Hepatocyte (in vitro differentiated cells): ENCODE measurements at regions not wholly inside any gene's neighbourhood (a gene's known extent, or its start where the extent isn't known, plus 50 kb on each side); places are given as distances from the start of the nearest gene placed in this dataset.

Experiments
- DNase-seq: peaks from one replicate; pipeline ENCODE4 v3.0.0-alpha.2; 2016; ENCODE audit warnings: low spot score
- H2AFZ ChIP-seq: fragments of 200-600 bp; sonication (generic); 2 replicates; pipeline ENCODE4 v1.6.0; 2016; ENCODE audit warnings: antibody characterized with exemption, mild to moderate bottlenecking
- H3K27ac ChIP-seq: fragments of 200-600 bp; sonication (generic); 2 replicates; pipeline ENCODE4 v1.5.1; 2016; ENCODE audit warnings: mild to moderate bottlenecking
- H3K27me3 ChIP-seq: fragments of 200-600 bp; sonication (generic); 2 replicates; pipeline ENCODE4 v1.6.1; 2016
- H3K36me3 ChIP-seq: fragments of 200-600 bp; sonication (generic); replicated peaks from 2 replicates; pipeline ENCODE4 v1.5.1; 2016; ENCODE audit warnings: low read depth; ENCODE audit not compliant: insufficient read depth
- H3K4me1 ChIP-seq: fragments of 200-600 bp; sonication (generic); 2 replicates; pipeline ENCODE4 v1.5.1; 2016; ENCODE audit warnings: mild to moderate bottlenecking, moderate library complexity; ENCODE audit not compliant: insufficient read depth
- H3K4me2 ChIP-seq: fragments of 200-600 bp; sonication (generic); 2 replicates; pipeline ENCODE4 v1.6.0; 2016
- H3K4me3 ChIP-seq: fragments of 200-600 bp; sonication (generic); 2 replicates; pipeline ENCODE4 v1.5.1; 2016; ENCODE audit warnings: mild to moderate bottlenecking
- H3K79me2 ChIP-seq: fragments of 200-600 bp; sonication (generic); 2 replicates; pipeline ENCODE4 v1.6.0; 2017; ENCODE audit warnings: mild to moderate bottlenecking
- H3K9me2 ChIP-seq: fragments of 200-600 bp; sonication (generic); replicated peaks from 2 replicates; pipeline ENCODE4 v1.6.0; 2017; ENCODE audit warnings: mild to moderate bottlenecking; ENCODE audit not compliant: insufficient read depth
- H3K9me3 ChIP-seq: fragments of 200-600 bp; sonication (generic); 2 replicates; pipeline ENCODE4 v1.5.1; 2016; ENCODE audit warnings: low read depth, mild to moderate bottlenecking
- H4K20me1 ChIP-seq: fragments of 200-600 bp; sonication (generic); 2 replicates; pipeline ENCODE4 v1.6.0; 2016; ENCODE audit warnings: mild to moderate bottlenecking; ENCODE audit not compliant: insufficient read depth, poor library complexity, severe bottlenecking
- EZH2 ChIP-seq: fragments of 200-600 bp; sonication (generic); IDR thresholded peaks from 2 replicates; pipeline ENCODE4 v1.6.1; 2016; ENCODE audit warnings: antibody characterized with exemption, mild to moderate bottlenecking, borderline replicate concordance
- EZH2phosphoT487 ChIP-seq: fragments of 200-600 bp; sonication (generic); IDR thresholded peaks from one replicate; pipeline ENCODE4 v1.6.1; 2018; ENCODE audit warnings: antibody characterized with exemption, mild to moderate bottlenecking, low read depth, moderate library complexity; ENCODE audit not compliant: unreplicated experiment, severe bottlenecking
- WGBS: methylation state at CpG from one replicate; pipeline ENCODE4 v1.1.6; 2016; ENCODE audit warnings: low lambda C conversion rate; ENCODE audit errors: missing lambda C conversion rate; 5-methylcytosine and 5-hydroxymethylcytosine counted together
- TF ChIP-seq, protein P1 (sequence below): fragments of 200-600 bp; sonication (generic); IDR thresholded peaks from 2 replicates; pipeline ENCODE4 v1.5.1; 2016; ENCODE audit warnings: antibody characterized with exemption, mild to moderate bottlenecking; ENCODE audit not compliant: poor library complexity

DNA sequence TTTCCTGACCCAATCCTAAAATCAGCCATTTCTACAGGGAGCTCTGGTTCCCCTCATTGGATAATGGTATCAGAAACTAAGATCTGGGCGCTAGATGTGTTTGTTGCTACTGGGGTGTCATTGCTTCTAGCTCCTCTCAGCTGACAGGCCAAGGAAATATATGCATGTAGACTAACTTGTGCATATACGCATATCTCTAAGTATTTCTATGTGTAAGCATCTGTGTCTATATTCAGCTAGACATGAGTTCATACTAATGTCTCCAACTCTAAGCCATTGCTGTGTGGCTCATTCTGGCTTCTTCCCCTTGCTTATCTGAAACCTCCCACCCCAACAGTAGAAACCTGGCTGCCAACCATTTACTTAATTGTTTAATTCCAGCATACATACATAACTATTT, 130.3 kb upstream of the MAGI3 start:
- no peak for DNase-seq
- Histone ChIP-seq H3K9me3 (no peaks in the 10 kb centered on the region), H4K20me1 (no peaks in the 10 kb centered on the region), H3K4me3 (no peak overlapping the region), H2AFZ (no peak overlapping the region), H3K4me2 (no peak overlapping the region), H3K27ac (no peak overlapping the region), H3K9me2 (no peaks in the 10 kb centered on the region), H3K4me1 (peaks cover 18% of the 10 kb centered on the region), H3K79me2 (no peaks in the 10 kb centered on the region), H3K27me3 (no peaks in the 10 kb centered on the region), H3K36me3 (no peaks in the 10 kb centered on the region)
- TF ChIP-seq EZH2phosphoT487, result no peak
- TF ChIP-seq, protein P1, sequence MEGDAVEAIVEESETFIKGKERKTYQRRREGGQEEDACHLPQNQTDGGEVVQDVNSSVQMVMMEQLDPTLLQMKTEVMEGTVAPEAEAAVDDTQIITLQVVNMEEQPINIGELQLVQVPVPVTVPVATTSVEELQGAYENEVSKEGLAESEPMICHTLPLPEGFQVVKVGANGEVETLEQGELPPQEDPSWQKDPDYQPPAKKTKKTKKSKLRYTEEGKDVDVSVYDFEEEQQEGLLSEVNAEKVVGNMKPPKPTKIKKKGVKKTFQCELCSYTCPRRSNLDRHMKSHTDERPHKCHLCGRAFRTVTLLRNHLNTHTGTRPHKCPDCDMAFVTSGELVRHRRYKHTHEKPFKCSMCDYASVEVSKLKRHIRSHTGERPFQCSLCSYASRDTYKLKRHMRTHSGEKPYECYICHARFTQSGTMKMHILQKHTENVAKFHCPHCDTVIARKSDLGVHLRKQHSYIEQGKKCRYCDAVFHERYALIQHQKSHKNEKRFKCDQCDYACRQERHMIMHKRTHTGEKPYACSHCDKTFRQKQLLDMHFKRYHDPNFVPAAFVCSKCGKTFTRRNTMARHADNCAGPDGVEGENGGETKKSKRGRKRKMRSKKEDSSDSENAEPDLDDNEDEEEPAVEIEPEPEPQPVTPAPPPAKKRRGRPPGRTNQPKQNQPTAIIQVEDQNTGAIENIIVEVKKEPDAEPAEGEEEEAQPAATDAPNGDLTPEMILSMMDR, result no peak
- no peak for TF ChIP-seq EZH2
- whole genome bisulfite sequencing, result 96% methylated on average over 2 of the region's 2 CpGs

DNA sequence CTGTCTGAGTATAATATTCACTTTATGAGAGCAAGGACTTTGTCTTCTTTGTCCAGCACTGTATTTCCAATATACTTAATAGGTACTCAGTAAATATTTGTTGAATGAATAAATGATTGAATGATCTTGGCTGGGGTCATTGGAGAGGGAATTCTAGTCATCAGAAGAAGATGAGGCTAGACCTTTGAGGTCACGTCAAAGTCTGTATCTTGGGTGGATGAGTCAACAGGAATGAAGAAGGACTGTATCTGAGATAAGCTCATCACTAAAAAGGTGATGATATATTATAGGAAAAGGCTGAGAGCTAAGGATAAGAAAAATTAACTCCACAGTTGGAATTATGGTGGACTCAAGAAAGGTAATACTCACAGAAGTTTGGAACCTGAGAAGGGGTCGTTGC, 125.1 kb upstream of the MAGI3 start:
- Histone ChIP-seq H3K27ac (no peak overlapping the region), H3K27me3 (no peaks in the 10 kb centered on the region), H3K36me3 (no peaks in the 10 kb centered on the region), H3K4me3 (no peak overlapping the region), H4K20me1 (no peaks in the 10 kb centered on the region), H2AFZ (no peak overlapping the region), H3K9me2 (no peaks in the 10 kb centered on the region), H3K9me3 (no peaks in the 10 kb centered on the region), H3K79me2 (no peaks in the 10 kb centered on the region), H3K4me1 (no peaks in the 10 kb centered on the region), H3K4me2 (no peak overlapping the region)
- no peak for DNase-seq
- 92% methylated on average over 2 of the region's 2 CpGs for WGBS
- TF ChIP-seq, protein P1, result no peak
- TF ChIP-seq EZH2, result no peak
- no peak for TF ChIP-seq EZH2phosphoT487

DNA sequence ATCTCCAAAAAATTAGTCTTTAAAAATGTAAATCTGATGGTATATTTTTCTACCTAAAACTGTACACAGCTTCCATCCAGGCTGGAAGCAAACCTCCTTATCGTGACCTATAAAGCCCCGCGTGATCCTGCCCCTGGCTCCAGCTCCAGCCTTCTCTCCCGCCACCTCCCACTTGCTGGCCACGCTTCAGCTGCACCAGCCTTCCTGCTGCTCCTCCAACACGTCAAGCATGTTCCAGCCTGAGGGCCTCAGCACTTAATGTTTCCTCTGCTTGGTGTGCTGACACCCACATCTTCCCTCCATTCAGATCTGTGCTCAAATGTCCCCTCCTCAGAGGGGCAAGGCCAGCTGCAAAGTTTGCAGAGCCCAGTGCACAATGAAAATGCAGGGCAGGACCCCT, 123.5 kb upstream of the MAGI3 start:
- no peaks in the 10 kb centered on the region for H3K79me2 ChIP-seq
- H3K4me1 ChIP-seq, result no peaks in the 10 kb centered on the region
- no peaks in the 10 kb centered on the region for H3K9me3 ChIP-seq
- H3K27ac ChIP-seq, result no peak overlapping the region
- H3K27me3 ChIP-seq, result no peaks in the 10 kb centered on the region
- H3K9me2 ChIP-seq, result no peaks in the 10 kb centered on the region
- H3K4me3 ChIP-seq, result no peak overlapping the region
- DNase-seq, result no peak
- no peaks in the 10 kb centered on the region for H4K20me1 ChIP-seq
- no peaks in the 10 kb centered on the region for H3K36me3 ChIP-seq
- WGBS, result 81% methylated on average over 6 of the region's 6 CpGs
- no peak overlapping the region for H2AFZ ChIP-seq
- TF ChIP-seq EZH2 (no peak), EZH2phosphoT487 (no peak)
- no peak overlapping the region for H3K4me2 ChIP-seq

DNA sequence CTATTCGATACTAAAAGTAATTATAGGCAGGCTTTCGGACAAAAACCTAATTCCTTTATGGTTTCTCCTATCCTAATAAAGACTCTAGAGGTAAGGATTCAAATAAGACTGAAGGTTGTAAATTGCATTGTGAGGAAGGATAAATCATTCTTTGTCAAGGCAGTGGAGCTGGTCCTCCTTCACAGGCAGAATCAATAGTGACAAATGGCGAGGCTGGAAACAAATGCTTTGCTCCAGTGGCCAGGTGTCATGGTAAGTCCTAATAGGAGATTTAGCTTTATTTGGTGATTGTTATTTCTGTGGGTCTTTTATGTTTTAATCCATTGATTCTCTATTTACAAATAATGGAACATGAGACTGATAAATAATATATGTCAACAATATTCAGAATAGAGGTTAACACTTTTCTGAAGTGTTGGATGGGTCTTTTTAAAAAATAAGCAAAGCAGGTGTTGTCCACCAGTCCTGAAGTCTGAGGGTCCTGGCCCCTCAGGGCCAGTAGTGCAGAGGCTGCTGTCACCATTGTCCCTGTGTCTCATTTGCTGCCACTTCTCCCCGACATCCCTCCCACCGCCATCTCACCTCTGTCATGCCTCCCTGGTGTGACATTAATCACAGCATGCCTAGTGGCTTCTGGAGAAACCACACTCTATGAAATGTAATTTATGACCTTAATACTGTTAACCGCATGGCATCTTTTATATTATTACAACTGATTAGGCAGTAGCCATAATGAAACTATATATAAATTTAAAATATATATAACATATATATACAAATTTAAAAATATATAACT, 120.9 kb upstream of the MAGI3 start:
- 88% methylated on average over 6 of the region's 6 CpGs for WGBS
- Histone ChIP-seq H3K36me3 (no peaks in the 10 kb centered on the region), H3K4me2 (no peak overlapping the region), H3K9me3 (no peaks in the 10 kb centered on the region), H4K20me1 (no peaks in the 10 kb centered on the region), H3K27ac (no peak overlapping the region), H3K4me3 (no peak overlapping the region), H3K27me3 (no peaks in the 10 kb centered on the region), H3K79me2 (no peaks in the 10 kb centered on the region), H3K4me1 (no peaks in the 10 kb centered on the region), H2AFZ (no peak overlapping the region), H3K9me2 (no peaks in the 10 kb centered on the region)
- no peak for DNase-seq
- TF ChIP-seq, protein P1, result no peak
- no peak for TF ChIP-seq EZH2phosphoT487
